Mammary epithelial cell (primary cell): ENCODE measurements at regions not wholly inside any gene's neighbourhood (a gene's known extent, or its start where the extent isn't known, plus 50 kb on each side); places are given as distances from the start of the nearest gene placed in this dataset.

Experiments
- EZH2 ChIP-seq: IDR thresholded peaks from 2 replicates; pipeline ENCODE4 v1.6.1; 2012; ENCODE audit warnings: low read length, inconsistent platforms, borderline replicate concordance
- TF ChIP-seq, protein P1 (sequence below), 2 donors: IDR thresholded peaks in 1 of 2; conservative IDR thresholded peaks in 1 of 2; 2 replicates each; pipeline ENCODE4 v1.5.1; 2011 to 2012; ENCODE audit warnings: inconsistent platforms in 2 of 2, low read length in 2 of 2, mild to moderate bottlenecking in 2 of 2, control low read depth in 1 of 2, low read depth in 1 of 2; ENCODE audit not compliant: insufficient read depth in 1 of 2; ENCODE audit errors: extremely low read depth in 1 of 2

DNA sequence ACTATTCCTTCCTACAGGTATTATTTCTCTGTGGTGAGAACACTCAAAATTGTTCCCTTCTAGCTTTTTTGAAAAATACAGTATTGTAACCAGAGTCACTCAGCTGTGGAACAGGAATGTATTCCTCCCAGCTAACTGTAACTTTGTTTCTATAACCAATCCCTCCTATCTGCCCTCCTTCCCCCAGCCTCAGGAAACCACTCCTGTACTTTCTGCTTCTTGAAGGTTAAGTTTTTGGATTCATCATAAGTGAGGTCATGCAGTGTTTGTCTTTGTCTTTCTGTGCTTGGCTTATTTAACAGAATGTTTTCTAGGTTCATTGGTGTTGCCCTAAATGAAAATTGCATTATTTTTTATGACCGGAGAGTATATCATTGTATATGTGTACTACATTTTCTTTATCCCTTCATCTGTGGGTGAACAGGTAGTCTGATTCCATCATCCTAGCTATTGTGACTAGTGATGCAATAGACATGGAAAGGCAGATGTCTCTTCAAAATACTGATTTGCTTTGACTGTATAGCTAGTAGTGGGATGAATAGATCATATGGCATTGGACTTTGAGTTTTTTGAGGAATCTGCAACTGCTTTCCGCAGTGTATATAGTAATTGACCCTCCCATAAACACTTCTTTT, 112.9 kb upstream of the GRK3 start:
- TF ChIP-seq, protein P1, sequence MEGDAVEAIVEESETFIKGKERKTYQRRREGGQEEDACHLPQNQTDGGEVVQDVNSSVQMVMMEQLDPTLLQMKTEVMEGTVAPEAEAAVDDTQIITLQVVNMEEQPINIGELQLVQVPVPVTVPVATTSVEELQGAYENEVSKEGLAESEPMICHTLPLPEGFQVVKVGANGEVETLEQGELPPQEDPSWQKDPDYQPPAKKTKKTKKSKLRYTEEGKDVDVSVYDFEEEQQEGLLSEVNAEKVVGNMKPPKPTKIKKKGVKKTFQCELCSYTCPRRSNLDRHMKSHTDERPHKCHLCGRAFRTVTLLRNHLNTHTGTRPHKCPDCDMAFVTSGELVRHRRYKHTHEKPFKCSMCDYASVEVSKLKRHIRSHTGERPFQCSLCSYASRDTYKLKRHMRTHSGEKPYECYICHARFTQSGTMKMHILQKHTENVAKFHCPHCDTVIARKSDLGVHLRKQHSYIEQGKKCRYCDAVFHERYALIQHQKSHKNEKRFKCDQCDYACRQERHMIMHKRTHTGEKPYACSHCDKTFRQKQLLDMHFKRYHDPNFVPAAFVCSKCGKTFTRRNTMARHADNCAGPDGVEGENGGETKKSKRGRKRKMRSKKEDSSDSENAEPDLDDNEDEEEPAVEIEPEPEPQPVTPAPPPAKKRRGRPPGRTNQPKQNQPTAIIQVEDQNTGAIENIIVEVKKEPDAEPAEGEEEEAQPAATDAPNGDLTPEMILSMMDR (conservative IDR thresholded peaks at IDR 0.05 in 1 of 2, IDR thresholded peaks at IDR 0.05 in 1 of 2; ENCODE audit: extremely low read depth in 1 of 2, insufficient read depth in 1 of 2, low read depth in 1 of 2, low read length in 2 of 2) = no peak
- TF ChIP-seq EZH2 = no peak
